ENCODE measurements at regions not wholly inside any gene's neighbourhood (a gene's known extent, or its start where the extent isn't known, plus 50 kb on each side); places are given as distances from the start of the nearest gene placed in this dataset.
"Not testable (repeated sequence)": the region's sequence is repeated elsewhere in the genome, so short reads cannot be mapped to it uniquely, and the experiment has no call there.

DNA sequence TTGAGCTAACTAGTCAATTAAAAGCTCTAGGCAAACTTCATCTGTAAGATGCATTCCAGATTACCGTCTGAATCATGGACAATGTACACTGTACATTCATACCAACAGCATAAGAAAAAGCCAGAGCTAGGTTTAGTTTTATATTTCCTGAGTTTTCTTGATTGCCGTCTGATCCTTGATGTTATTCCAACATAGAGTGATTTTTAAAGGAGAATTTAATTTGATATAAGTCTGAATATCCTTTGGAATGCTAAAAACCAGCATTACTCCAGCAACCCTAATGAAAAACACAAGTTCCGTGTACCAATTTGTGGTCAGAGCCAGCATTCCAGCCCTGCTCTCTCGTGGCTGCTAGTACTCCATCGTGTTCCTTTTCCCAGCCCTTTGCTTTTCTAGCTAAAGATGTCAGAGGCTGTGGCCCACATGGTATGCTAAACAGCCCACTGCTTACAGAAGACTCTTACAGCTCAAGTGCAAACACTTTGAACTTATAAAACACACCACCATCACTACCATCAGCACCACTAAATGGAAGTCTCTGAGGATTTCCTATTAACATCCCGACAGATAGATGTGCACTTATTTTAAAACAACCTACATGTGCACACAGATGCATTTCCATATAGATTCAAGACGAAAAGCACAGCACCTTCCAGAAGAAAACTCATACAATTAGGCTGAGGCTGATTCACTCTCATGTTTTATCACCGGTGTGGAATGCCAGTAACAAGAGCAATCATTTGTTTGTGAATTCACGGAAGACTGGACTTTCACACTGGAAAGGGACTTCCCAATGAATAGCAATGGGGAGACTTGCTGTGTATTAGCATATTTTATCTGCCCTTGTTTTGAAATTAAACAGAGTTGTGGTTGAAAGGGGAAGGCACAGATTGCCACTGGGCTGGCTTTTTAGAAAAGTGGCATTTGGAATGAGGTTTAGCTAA is 246.9 kb upstream of the GAS1 start:
- CTCF ChIA-PET, result interaction anchor here (0.6 kb wide), 1 partner anchor 251 kb away, joined by 3 read pairs; no protein-coding TSS in a partner anchor
- POLR2A ChIA-PET, result no interaction called here

DNA sequence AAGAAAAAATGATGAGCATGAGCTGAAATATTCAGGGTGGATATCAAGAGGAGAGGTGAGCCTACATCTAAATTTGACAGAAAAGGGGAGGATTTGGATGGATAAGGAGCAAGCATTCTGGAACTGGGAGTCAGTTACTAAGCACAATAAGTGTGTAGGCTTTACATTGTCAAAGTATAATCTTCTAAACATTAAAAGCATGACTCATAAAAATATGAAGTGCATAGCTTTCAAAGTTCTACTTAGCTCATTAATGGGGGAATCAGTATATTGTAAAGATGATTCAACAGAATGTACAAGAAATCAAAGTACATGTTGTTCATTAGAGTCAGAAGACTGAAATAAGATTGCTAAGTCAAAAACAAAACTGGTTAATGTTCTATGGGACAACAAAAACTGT is 248.0 kb upstream of the GAS1 start:
- ChIA-PET CTCF (no interaction called here), POLR2A (no interaction called here)

DNA sequence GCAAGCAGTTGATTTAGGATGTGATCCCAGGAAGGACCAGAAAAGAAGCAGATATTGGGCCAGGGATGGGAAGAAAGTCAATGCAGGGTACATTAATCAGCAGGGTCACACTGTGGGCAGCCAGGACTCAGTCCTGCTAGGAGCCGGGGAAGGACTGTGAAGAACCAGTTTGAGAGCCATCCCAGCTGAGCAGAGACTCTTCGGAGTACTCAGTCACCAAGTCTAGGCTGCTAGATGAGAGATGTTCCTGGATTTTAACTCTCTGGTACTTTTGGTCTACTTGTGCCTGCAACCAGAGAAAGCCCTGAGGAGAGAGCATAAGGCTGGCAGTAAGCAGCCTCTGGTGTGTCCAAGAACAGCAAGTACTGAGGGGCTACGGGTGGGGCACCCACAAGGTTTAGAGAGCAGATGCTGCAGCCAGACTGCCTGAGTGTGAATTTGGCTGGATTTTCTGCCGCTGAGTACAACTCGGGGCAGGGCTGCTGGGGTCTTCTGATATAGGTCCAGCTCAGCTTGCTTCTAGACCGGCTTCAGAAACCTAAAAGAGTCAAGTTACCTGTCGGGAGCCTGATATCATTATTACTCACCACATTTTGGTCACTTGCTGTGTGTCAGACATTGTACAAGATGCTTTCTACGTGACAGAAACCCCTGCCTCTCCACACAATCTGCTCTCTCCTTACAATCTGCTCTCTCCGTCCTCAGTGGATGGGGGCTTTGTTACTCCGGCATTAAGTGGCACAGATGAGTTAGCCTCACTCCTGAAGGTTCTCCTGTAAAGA is 250.2 kb upstream of the GAS1 start:
- ChIA-PET POLR2A (no interaction called here), CTCF (no interaction called here)

DNA sequence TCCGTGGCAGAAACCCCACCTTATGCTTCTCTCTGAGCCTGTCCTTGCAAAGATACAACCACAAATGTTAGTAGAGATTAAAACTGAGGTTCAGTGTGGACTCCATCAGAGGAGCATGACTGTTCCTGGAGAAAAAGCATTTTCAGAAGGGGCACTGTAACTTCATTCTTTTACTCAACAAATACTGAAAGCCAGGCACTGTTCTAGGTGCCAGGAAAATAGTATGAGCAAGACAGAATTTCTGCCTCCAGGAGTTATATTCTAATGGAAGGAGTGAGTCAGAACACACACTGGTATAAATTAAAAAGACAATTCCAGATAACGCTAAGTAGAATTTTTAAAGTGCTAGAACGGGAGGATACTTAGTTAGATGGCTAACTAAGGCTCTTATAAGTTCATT is 251.4 kb upstream of the GAS1 start:
- CTCF ChIA-PET, result no interaction called here

DNA sequence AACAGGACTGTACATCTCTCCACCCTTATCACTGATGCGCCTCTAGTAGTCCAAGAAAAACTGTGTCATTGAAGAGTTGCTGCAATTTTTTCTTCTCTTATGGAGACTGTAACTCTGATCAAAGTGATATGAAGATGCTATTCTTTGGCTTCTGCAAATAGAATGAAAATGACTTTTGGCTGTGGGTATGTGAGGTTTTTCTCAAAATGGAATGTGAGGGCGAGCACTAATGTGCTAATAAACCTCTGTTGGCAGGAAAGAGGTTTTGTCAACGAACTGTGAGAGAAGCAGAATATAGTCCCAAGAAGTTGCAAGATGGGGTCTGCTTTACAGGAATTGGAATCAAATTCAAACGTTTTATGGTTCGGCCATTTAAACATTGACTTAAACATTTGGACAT is 252.0 kb upstream of the GAS1 start:
- ChIA-PET CTCF (no interaction called here), POLR2A (no interaction called here)

More for the DNA sequence above, 251.4 kb upstream of the GAS1 start:
- POLR2A ChIA-PET, result no interaction called here

DNA sequence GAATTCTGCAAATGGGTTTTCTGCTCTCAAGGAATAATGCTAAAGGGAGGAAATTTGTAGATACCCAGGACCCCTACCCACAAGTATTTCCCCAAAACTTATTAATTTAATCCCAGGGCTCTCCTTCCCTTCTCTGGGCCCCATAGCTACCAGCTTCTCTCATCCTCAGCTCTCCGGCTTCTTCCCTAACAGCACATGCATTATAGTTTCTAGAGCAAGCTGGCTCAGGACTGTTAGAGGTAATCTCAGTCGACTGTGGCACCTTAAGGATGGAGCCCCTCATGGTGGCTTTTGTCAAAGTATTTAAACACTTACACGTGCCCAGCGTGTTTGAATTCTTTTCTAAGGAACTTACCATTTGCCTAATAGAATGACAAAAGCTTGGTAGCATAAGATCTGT is 252.5 kb upstream of the GAS1 start:
- CTCF ChIA-PET, result no interaction called here
- POLR2A ChIA-PET, result no interaction called here

DNA sequence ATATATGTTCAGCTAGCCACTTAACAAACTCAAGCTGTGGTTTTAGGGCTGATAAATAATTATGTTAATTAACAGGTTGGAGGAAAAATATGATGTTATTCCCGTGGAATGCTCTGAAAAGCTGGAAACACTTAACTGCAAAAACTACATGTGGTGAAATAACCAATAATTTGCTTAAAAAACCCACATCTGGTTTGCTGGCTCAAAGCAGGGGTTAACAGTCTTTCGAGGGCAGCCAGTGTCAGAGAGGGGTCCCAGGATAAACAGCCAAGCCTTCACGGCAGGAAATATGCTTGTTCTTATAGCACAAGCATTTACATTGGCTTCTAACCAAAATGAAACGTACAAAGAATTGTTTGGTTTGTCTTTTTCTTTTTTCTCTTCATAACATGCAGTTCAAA is 254.0 kb upstream of the GAS1 start:
- ChIA-PET POLR2A (no interaction called here), CTCF (no interaction called here)

DNA sequence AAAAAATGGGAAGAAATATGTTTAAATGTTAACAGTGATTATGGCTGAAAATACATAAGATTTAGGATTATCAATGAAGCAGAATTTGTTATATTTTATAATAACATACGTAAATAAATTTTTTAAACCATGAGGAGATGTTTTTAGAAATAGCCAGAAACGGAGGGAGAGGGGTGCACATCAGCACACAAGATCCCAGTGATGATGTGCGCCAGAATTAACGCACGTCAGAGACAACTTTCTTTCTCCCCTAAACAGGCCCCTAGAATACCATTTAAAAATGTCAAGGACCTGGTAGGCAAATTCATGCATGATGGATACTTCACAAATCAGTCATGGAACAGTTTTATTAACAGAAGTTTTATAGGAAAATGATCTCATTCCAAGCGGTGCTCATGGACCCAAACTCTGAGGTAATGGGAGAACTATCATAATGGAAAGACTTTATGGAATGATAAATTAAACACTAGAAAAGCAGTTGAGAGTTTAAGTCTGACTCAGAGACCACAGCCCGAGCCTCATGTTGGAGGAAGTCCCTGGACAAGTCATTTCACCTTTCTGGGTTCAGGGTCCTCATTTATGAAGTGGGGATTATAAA is 258.9 kb upstream of the GAS1 start:
- ChIA-PET POLR2A (no interaction called here), CTCF (no interaction called here)

DNA sequence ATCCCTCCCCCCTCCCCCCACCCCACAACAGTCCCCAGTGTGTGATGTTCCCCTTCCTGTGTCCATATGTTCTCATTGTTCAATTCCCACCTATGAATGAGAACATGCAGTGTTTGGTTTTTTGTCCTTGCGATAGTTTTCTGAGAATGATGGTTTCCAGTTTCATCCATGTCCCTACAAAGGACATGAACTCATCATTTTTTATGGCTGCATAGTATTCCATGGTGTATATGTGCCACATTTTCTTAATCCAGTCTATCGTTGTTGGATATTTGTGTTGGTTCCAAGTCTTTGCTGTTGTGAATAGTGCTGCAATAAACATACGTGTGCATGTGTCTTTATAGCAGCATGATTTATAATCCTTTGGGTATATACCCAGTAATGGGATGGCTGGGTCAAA is 263.4 kb upstream of the GAS1 start:
- POLR2A ChIA-PET, CTCF ChIA-PET: not testable (repeated sequence)

DNA sequence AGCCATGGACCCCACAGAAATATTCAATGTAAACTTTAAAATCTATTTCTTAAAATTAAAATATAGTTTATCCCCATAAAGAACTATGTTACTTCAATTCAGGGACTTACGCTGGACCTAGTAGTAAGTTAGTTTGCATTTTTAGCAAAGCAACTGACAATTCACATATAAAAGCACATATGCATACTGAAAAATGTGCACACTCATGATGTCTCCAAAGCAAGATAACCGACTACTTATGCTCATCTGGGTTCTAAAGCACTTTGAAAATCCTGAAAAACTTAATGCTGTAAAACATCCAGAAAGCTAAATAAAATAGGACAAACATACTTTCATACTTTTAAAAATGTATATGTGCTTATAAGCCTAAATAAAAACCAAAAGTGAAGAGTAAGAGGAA is 264.4 kb upstream of the GAS1 start:
- ChIA-PET POLR2A (no interaction called here), CTCF (no interaction called here)

DNA sequence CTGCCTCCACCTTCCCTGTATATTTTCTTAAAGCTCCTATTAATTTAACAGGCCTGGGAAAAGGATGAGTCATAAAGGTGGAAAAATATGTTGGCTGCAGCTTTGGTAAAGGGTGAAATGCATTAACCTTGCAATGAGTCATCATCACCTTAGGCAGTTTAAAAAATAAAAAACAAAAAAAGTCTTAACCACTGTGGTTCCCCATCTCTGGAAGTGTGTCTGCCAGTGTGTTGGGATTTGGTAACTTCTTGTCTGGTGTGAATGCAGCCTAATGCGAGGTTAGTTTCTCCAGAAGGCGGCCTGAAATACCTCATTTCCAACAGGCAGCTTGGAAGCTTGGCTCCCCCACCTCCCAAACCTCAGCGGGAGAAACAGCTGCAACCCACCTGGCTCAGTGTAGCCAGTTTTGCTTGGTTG is 265.3 kb upstream of the GAS1 start:
- POLR2A ChIA-PET, result no interaction called here
- CTCF ChIA-PET, result no interaction called here

DNA sequence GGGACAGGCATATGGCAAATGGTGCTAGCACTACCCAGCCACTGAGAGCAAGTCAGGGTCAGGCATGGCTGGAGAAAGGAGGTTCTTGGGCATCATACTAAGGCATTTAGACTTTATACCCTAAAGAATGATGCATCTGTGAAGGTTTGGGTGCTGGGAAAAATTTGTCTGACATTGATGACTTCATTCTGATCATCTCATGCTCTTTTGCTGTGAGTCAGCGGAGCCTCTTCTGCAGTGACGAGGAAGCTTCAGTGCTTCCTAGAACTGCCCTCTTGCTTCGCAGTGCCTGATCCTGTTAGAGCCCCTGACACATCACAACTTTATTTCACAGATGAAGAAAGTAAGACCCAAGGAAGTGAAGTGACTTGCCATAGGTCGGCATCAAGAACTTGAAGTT is 266.6 kb upstream of the GAS1 start:
- CTCF ChIA-PET, result no interaction called here
- POLR2A ChIA-PET, result no interaction called here

DNA sequence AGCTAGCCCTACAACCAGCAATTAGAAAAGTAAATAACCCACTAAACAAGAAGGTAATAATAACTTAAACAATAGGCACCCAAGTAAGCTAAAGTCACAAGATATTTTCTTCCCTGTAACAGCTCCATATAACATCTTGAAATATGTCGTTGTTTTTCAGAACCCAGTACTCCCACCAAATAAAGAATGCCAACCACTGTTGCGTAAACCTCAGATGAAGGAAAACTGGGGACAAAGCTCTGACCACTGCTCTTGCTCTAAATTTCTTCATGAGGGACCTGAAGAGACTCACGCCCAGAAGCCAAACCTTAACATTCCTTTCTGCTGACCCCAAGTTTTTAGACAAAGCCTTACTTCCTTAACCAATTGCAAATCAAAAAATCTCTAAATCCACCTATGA is 267.7 kb upstream of the GAS1 start:
- ChIA-PET POLR2A (no interaction called here), CTCF (no interaction called here)

DNA sequence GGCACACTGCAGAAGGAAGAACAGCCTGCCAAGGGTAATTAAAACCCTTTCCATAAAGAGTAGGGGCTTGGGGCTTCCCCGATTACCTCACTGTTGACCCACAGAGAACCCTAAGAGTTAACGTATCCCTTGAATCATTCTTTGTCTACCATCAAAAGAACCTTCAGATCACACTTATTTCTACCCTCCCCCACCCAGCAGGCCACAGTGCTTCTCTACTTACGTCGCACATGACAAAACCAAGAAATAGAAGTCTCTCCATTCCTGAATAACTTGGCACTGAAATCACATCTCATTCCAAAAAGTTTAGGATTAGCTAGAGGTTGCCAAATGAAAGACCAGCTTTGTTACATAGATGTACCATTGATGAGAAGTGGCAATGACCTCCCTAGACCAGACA is 268.7 kb upstream of the GAS1 start:
- POLR2A ChIA-PET, result no interaction called here
- CTCF ChIA-PET, result no interaction called here

DNA sequence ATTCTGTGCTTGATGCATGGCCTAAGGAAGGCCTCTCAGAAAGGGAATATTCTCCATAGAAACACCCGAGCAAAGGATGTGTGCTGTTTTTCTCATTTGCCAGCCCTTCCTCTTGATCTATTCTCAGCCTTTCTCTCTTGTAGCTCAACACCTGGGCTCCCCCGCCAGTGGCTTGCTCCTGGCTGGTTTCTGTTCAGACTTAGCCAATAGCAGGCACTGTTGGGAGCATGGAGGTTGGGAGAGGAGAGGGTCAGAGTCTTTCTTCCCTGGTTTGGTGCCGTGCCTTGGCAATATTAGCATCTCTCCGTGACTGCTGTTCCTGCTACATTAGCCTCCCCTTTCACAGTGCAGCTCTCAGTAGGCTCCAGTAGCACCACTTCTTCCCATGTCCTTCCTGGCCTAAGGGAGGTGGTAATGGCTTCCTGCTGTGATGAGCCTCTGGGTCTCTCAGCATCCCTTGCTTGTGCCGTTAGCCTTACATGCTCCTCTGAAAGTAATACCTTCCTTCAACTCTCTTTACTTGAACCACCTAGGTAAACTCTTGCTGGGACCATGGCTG is 269.7 kb upstream of the GAS1 start:
- CTCF ChIA-PET, result no interaction called here
- POLR2A ChIA-PET, result no interaction called here

DNA sequence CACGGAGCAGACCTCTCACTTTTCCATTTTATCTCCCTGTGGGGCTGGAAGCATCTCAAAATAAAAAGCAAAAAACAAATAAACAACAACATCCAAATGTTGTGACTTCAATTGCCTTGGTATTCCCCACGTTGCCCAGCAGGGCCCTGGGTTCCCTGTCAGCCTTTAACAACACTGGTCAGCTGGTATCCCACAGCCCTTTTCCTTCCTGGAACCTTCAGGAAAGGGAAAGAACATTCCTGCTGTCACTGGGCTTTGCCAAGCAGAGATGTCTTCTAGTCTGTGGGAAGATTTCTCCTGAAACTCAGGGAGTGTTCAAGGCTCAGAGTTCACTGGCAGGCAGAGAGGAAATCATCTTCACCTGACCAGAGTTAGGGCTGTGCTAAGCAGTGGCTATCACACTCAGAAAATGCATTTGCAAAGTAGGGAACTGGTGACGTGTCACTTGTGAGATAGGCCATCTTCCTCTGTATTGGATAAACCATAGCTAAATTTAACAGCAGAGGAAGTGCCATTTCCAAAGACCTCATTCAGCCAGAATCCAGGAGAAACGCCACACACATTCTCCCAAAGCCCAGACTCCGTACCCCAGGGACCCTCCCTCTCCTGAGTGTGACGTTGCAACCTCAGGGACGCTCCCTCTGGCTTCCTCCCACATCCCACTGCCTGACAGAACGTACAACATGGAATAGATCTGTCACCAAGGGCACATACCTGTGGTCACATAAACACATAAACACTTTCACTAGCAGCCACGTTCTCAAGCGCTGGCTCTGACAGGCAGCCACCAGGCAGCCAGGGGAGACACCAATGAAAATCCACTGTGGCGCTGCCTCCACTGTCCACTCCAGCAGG is 274.0 kb upstream of the DAPK1 start:
- POLR2A ChIA-PET, result no interaction called here
- CTCF ChIA-PET, result no interaction called here

DNA sequence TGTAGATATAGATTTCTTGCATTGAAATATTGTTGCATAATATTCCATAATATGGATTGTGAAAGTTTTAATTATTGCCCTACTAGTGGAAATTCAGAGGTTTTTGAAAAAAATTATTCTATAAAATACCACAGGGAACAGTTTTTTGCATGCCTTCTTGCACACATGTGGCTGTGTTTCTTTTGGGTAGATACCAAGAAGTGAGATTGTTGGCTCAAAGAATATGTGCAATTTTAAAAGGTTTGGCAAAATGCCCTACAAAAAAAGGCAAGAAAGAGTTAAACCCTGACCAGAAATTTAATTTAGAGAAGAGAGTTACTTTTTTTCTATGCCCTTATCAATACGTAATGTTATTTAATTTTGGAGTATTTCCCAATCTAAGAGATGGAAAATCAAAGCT is 270.8 kb upstream of the DAPK1 start:
- ChIA-PET POLR2A (no interaction called here), CTCF (no interaction called here)

DNA sequence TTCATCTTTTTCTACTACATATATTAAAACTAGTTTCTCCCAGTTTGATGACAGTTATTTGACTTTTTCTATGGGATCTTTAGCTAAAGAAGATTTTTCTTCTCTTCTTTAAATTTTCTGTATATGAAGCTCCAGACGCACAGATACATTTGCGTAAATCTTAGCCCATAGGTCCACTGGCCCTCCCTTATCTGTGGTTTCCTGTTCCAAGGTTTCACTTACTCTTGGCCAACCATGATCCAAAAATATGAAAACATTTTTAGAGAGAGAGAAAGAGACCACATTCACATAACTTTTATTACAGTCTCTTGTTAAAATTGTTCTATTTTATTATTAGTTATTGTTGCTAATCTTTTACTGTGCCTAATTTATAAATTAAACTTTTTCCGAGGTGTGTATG is 270.2 kb upstream of the DAPK1 start:
- CTCF ChIA-PET, result no interaction called here

DNA sequence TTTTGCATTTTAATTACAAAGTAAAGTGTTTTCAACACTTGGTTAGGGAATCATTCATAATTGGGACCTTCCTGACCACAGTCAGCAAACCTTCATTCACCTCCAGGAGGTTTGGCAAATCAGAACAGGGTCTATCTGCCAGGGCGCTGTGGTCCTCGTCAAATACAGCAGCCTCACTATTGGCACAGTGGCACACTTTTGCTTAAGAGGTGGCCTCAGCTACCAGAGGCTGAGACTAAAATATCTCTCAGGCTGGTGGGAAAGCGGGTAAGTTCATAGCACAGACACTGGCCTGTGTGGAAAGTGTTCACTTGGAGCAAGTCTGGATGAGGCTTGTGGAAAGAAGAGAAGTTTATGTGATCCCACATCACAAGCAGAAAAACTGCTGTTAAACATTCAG is 268.6 kb upstream of the DAPK1 start:
- POLR2A ChIA-PET, result no interaction called here

More for the DNA sequence above, 270.2 kb upstream of the DAPK1 start:
- POLR2A ChIA-PET, result no interaction called here

DNA sequence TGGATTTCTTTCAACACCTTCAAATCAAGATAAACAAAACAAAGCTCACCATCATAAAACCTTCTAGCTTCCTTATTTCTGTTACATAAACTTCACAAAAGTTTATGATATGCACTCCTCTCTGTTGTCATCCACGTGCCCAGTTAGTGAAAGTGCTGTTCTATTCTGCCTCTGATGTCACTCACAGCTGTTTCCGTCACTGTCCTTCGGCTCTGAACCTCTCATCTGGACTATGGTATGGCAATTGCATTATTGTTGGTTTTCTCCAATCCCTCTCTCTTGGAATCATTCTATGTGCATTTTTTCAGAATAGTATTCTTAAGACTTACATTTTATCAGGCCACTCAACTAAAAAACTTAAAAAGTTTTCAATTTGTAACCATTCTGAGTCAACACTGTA is 264.2 kb upstream of the DAPK1 start:
- POLR2A ChIA-PET, result no interaction called here

More for the DNA sequence above, 268.6 kb upstream of the DAPK1 start:
- CTCF ChIA-PET, result no interaction called here

More for the DNA sequence above, 264.2 kb upstream of the DAPK1 start:
- CTCF ChIA-PET, result no interaction called here
